HL-60 (cell line): ENCODE measurements at regions not wholly inside any gene's neighbourhood (a gene's known extent, or its start where the extent isn't known, plus 50 kb on each side); places are given as distances from the start of the nearest gene placed in this dataset.
"Not testable (repeated sequence)": the region's sequence is repeated elsewhere in the genome, so short reads cannot be mapped to it uniquely, and the experiment has no call there.

Experiments
- DNase-seq, 2 experiments: peaks; one replicate each; pipeline ENCODE4 v3.0.0-alpha.2; 2010 to 2020; ENCODE audit warnings: low read depth in 1 of 2, low spot score in 1 of 2
- H3K27ac ChIP-seq: fragments of 250-450 bp; sonication (Bioruptor Pico); replicated peaks from 2 replicates; pipeline ENCODE4 v1.5.1; 2020; ENCODE audit warnings: mild to moderate bottlenecking, moderate library complexity
- H3K27me3 ChIP-seq: fragments of 250-450 bp; sonication (Bioruptor Pico); 2 replicates; pipeline ENCODE4 v1.5.1; 2021; ENCODE audit warnings: mild to moderate bottlenecking, moderate library complexity; ENCODE audit not compliant: insufficient read depth, poor library complexity, severe bottlenecking
- H3K4me3 ChIP-seq: replicated peaks from 2 replicates; pipeline ENCODE4 v1.5.1; 2011; ENCODE audit warnings: mild to moderate bottlenecking, control low read depth, low read length; ENCODE audit not compliant: insufficient read depth
- GABPA ChIP-seq: IDR thresholded peaks from 2 replicates; pipeline ENCODE4 v1.6.1; 2012; ENCODE audit warnings: low read depth
- POLR2AphosphoS5 ChIP-seq: IDR thresholded peaks from 2 replicates; pipeline ENCODE4 v1.6.1; 2012; ENCODE audit warnings: low read depth
- SPI1 ChIP-seq: IDR thresholded peaks from 2 replicates; pipeline ENCODE4 v1.6.1; 2012; ENCODE audit warnings: low read depth, mild to moderate bottlenecking, borderline replicate concordance
- TF ChIP-seq, protein P1 (sequence below): IDR thresholded peaks from 2 replicates; pipeline ENCODE4 v1.6.1; 2012; ENCODE audit warnings: low read depth; ENCODE audit not compliant: insufficient replicate concordance
- TF ChIP-seq, protein P2 (sequence below): IDR thresholded peaks from one replicate; pipeline ENCODE4 v1.5.1; 2011; ENCODE audit warnings: low read length, control low read depth, inconsistent platforms; ENCODE audit not compliant: insufficient read depth

DNA sequence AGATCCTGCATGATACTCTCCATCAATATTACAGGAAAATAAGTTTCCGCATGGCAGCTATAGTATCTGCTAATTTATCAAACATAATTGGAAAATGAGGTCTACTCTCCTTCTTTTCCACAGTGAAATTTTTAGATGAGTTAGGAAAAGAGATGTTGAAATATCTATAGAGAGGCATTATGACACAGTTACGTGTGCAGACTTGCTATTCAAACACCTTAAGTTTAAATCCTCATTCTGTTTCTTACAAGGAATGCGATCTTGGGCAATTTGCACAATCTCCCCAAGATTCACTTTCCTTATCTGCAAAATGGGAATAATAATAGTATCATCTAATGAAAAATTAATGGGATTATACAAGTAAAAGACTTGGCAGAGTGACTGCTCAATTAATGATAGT lies 91.7 kb upstream of the SLCO6A1 start:
- Histone ChIP-seq H3K27ac (no peak overlapping the region), H3K27me3 (no peaks in the 10 kb centered on the region), H3K4me3 (no peak overlapping the region)
- no peak for TF ChIP-seq POLR2AphosphoS5
- TF ChIP-seq, protein P1, sequence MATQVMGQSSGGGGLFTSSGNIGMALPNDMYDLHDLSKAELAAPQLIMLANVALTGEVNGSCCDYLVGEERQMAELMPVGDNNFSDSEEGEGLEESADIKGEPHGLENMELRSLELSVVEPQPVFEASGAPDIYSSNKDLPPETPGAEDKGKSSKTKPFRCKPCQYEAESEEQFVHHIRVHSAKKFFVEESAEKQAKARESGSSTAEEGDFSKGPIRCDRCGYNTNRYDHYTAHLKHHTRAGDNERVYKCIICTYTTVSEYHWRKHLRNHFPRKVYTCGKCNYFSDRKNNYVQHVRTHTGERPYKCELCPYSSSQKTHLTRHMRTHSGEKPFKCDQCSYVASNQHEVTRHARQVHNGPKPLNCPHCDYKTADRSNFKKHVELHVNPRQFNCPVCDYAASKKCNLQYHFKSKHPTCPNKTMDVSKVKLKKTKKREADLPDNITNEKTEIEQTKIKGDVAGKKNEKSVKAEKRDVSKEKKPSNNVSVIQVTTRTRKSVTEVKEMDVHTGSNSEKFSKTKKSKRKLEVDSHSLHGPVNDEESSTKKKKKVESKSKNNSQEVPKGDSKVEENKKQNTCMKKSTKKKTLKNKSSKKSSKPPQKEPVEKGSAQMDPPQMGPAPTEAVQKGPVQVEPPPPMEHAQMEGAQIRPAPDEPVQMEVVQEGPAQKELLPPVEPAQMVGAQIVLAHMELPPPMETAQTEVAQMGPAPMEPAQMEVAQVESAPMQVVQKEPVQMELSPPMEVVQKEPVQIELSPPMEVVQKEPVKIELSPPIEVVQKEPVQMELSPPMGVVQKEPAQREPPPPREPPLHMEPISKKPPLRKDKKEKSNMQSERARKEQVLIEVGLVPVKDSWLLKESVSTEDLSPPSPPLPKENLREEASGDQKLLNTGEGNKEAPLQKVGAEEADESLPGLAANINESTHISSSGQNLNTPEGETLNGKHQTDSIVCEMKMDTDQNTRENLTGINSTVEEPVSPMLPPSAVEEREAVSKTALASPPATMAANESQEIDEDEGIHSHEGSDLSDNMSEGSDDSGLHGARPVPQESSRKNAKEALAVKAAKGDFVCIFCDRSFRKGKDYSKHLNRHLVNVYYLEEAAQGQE, result no peak
- TF ChIP-seq, protein P2, sequence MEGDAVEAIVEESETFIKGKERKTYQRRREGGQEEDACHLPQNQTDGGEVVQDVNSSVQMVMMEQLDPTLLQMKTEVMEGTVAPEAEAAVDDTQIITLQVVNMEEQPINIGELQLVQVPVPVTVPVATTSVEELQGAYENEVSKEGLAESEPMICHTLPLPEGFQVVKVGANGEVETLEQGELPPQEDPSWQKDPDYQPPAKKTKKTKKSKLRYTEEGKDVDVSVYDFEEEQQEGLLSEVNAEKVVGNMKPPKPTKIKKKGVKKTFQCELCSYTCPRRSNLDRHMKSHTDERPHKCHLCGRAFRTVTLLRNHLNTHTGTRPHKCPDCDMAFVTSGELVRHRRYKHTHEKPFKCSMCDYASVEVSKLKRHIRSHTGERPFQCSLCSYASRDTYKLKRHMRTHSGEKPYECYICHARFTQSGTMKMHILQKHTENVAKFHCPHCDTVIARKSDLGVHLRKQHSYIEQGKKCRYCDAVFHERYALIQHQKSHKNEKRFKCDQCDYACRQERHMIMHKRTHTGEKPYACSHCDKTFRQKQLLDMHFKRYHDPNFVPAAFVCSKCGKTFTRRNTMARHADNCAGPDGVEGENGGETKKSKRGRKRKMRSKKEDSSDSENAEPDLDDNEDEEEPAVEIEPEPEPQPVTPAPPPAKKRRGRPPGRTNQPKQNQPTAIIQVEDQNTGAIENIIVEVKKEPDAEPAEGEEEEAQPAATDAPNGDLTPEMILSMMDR, result no peak
- TF ChIP-seq SPI1, result no peak
- TF ChIP-seq GABPA, result no peak
- DNase-seq, result no peak

DNA sequence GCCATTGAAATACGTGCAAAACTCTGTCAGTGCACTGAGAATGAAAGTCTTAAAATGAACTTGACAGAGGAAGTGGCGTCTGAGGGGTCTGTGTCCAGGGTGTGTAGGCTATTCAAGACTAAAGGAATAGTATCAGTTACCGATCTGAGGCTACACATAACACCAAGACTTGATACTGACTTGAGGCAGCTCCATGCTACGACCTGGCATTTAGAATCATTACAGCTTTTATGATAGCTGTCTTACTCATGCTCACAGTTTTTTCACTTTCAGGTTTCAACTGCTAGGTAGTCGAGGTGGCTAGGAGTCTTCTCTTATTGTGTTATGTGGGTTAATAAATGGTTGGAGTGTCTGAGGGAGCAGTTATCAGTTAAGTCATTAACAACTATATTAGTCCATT lies 92.8 kb upstream of the SLCO6A1 start:
- no peak for DNase-seq
- TF ChIP-seq POLR2AphosphoS5 (no peak), SPI1 (no peak), GABPA (no peak)
- TF ChIP-seq, protein P2, result no peak
- TF ChIP-seq, protein P1, result no peak
- no peak overlapping the region for H3K4me3 ChIP-seq
- H3K27ac ChIP-seq, result no peak overlapping the region
- H3K27me3 ChIP-seq, result no peaks in the 10 kb centered on the region

DNA sequence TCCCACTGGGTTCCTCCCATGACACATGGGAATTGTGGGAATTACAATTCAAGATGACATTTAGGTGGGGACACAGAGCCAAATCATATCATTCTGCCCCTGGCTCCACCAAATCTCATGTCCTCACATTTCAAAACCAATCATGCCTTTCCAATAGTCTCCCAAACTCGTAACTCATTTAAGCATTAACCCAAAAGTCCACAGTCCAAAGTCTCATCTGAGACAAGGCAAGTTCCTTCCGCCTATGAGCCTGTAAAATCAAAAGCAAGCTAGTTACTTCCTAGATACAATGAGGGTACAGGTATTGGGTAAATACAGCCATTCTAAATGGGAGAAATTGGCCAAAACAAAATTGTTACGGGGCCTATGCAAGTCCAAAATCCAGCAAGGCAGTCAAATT lies 93.8 kb upstream of the SLCO6A1 start:
- H3K4me3 ChIP-seq, H3K27ac ChIP-seq, H3K27me3 ChIP-seq, DNase-seq: not testable (repeated sequence)

DNA sequence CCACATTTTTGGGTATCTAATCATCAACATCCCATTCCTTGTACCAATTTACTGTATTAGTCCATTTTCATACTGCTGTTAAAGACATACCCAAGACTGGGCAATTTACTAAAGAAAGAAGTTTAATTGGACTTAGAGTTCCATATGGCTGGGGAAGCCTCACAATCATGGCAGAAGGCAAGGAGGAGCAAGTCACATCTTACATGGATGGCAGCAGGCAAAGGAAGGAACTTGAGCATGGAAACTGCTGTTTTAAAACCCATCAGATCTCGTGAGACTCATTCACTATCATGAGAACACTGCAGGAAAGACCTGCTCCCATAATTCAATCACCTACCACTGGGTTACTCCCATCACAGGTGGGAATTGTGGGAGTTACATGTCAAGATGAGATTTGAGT lies 95.4 kb upstream of the SLCO6A1 start:
- Histone ChIP-seq H3K4me3 (no peak overlapping the region), H3K27ac (no peak overlapping the region), H3K27me3 (no peaks in the 10 kb centered on the region)
- TF ChIP-seq, protein P2, result no peak
- no peak for TF ChIP-seq POLR2AphosphoS5
- no peak for TF ChIP-seq SPI1
- DNase-seq, result no peak
